ENCODE measurements at regions not wholly inside any gene's neighbourhood (a gene's known extent, or its start where the extent isn't known, plus 50 kb on each side); places are given as distances from the start of the nearest gene placed in this dataset.
"Not testable (repeated sequence)": the region's sequence is repeated elsewhere in the genome, so short reads cannot be mapped to it uniquely, and the experiment has no call there.

DNA sequence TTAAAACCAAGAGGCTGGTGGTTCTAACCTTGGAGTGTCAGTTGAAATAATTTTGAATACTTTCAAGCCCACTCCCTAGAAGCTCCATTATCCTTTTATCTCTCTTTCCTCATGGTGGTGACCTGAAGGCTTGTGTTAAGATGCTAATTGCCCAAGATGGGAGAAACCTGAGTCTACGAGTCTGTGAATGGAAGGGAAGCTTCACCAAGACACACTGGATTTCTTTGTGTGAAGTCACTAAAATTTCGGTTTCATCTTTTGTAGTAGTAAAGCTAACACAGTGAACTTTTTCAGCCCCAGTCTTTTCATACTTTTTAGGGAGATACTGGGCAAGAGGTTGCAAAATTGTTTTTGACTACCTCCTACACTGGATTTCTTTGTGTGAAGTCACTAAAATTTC lies 351.4 kb upstream of the AADAT start:
- no CpG with 5 or more reads among the region's 2 CpGs for WGBS (ENCODE audit: extremely low coverage, insufficient coverage, insufficient read length)
- not testable (repeated sequence) for H3K4me1 ChIP-seq (ENCODE audit: control insufficient read depth in 1 of 2, insufficient read depth in 2 of 2, low read length in 2 of 2)

DNA sequence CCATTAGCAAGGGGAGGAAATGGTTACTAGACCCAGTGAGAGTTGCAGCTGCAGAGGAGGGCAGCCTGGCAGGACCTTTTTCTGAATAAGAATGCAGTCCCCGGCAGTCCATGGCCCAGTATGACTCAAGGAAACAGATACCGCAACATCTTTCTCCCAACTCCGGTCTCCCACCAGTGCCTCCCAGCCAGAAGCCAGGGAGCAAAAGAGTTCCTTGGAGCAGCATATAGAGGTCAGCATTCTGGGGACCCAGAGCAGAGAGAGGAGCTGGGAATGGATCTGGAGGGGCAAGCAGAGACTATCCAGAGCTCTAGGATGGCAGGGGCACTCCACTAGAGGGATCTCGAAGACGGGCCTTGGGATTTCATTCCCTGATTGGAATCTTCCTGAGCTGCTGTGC lies 339.2 kb upstream of the AADAT start:
- no CpG with 5 or more reads among the region's 5 CpGs for WGBS (ENCODE audit: extremely low coverage, insufficient coverage, insufficient read length)
- no peak overlapping the region for H3K23ac ChIP-seq (ENCODE audit: low read length)
- no peak overlapping the region for H4K91ac ChIP-seq (ENCODE audit: low read depth, low read length)
- H3K27ac ChIP-seq (ENCODE audit: low read depth, low read length), result no peak overlapping the region
- H3K9me3 ChIP-seq (ENCODE audit: insufficient read depth, low read depth, low read length), result no peaks in the 10 kb centered on the region
- no peak overlapping the region for H4K8ac ChIP-seq (ENCODE audit: low read depth, low read length)
- H3K4me2 ChIP-seq (ENCODE audit: low read length), result no peak overlapping the region
- no peak overlapping the region for H3K14ac ChIP-seq (ENCODE audit: low read length)
- H3K9ac ChIP-seq (ENCODE audit: low read length), result no peak overlapping the region
- no peaks in the 10 kb centered on the region for H3K4me1 ChIP-seq (ENCODE audit: control insufficient read depth in 1 of 2, insufficient read depth in 2 of 2, low read length in 2 of 2)
- H3K36me3 ChIP-seq (ENCODE audit: control insufficient read depth in 1 of 2, insufficient read depth in 2 of 2, low read length in 2 of 2), result no peaks in the 10 kb centered on the region
- DNase-seq, result no peak
- H3K4ac ChIP-seq (ENCODE audit: low read depth, low read length), result no peak overlapping the region
- no peak overlapping the region for H2AK5ac ChIP-seq (ENCODE audit: low read length)
- H3K27me3 ChIP-seq (ENCODE audit: insufficient read depth, low read length), result no peaks in the 10 kb centered on the region
- no peak overlapping the region for H3K4me3 ChIP-seq (ENCODE audit: low read depth, low read length)
- H2BK12ac ChIP-seq (ENCODE audit: low read length), result no peak overlapping the region
- H4K12ac ChIP-seq (ENCODE audit: low read depth, low read length), result no peak overlapping the region
- no peaks in the 10 kb centered on the region for H3K79me2 ChIP-seq (ENCODE audit: control insufficient read depth, insufficient read depth, low read length, poor library complexity)
- no peak overlapping the region for H2BK120ac ChIP-seq (ENCODE audit: insufficient read depth, low read length, poor library complexity)
- H2BK5ac ChIP-seq (ENCODE audit: low read depth, low read length, poor library complexity), result no peak overlapping the region
- no peak overlapping the region for H3K18ac ChIP-seq (ENCODE audit: low read length)
- no peak overlapping the region for H2AFZ ChIP-seq (ENCODE audit: insufficient read depth, low read length, poor library complexity)
- H3K79me1 ChIP-seq (ENCODE audit: low read length), result no peaks in the 10 kb centered on the region

More for the DNA sequence above, 351.4 kb upstream of the AADAT start:
- not testable (repeated sequence) for H3K14ac ChIP-seq (ENCODE audit: low read length); H3K27me3 ChIP-seq (ENCODE audit: insufficient read depth, low read length); H4K12ac ChIP-seq (ENCODE audit: low read depth, low read length); H3K9ac ChIP-seq (ENCODE audit: low read length); H4K8ac ChIP-seq (ENCODE audit: low read depth, low read length); H3K4me3 ChIP-seq (ENCODE audit: low read depth, low read length); H3K23ac ChIP-seq (ENCODE audit: low read length); H3K79me2 ChIP-seq (ENCODE audit: control insufficient read depth, insufficient read depth, low read length, poor library complexity); H2AFZ ChIP-seq (ENCODE audit: insufficient read depth, low read length, poor library complexity); H2AK5ac ChIP-seq (ENCODE audit: low read length); H3K27ac ChIP-seq (ENCODE audit: low read depth, low read length); H2BK12ac ChIP-seq (ENCODE audit: low read length); H3K79me1 ChIP-seq (ENCODE audit: low read length); H4K91ac ChIP-seq (ENCODE audit: low read depth, low read length); DNase-seq; H2BK5ac ChIP-seq (ENCODE audit: low read depth, low read length, poor library complexity); H3K4ac ChIP-seq (ENCODE audit: low read depth, low read length); H3K9me3 ChIP-seq (ENCODE audit: insufficient read depth, low read depth, low read length); H3K4me2 ChIP-seq (ENCODE audit: low read length); H3K18ac ChIP-seq (ENCODE audit: low read length); H3K36me3 ChIP-seq (ENCODE audit: control insufficient read depth in 1 of 2, insufficient read depth in 2 of 2, low read length in 2 of 2); H2BK120ac ChIP-seq (ENCODE audit: insufficient read depth, low read length, poor library complexity)

DNA sequence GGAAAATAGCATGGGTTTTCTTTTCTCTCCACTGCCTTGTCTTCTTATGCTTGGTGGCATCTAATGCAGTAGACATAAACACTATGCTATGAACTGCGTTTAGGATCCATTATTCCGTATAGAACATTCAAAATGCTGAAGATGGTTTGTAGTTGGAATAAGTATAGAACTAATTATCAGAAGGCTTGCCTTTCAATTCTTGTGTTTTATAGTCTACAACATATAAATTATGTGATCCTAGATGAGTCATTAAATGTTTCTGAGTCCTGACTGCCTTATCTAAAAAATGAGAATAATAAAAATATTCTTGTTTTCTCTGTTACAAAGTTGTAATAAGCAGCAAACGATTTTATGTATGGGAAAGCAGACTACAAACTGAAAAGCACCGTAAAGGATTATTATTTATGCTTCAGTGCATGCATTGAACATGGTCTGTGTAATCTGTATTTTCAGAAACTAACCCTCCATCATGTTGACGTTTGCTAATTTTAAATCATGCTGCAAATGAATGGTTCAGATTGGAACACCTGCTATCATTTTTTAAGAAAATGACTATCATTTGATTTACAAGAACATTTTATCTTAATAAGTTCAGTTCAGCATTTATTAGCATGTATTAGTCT lies 335.9 kb upstream of the AADAT start:
- Histone ChIP-seq H2BK120ac (ENCODE audit: insufficient read depth, low read length, poor library complexity) (no peak overlapping the region), H2AK5ac (ENCODE audit: low read length) (no peak overlapping the region), H3K79me1 (ENCODE audit: low read length) (no peaks in the 10 kb centered on the region), H3K4me1 (ENCODE audit: control insufficient read depth in 1 of 2, insufficient read depth in 2 of 2, low read length in 2 of 2) (no peaks in the 10 kb centered on the region), H3K9ac (ENCODE audit: low read length) (no peak overlapping the region), H3K18ac (ENCODE audit: low read length) (no peak overlapping the region), H3K23ac (ENCODE audit: low read length) (no peak overlapping the region), H3K4me3 (ENCODE audit: low read depth, low read length) (no peak overlapping the region), H3K27ac (ENCODE audit: low read depth, low read length) (no peak overlapping the region), H4K12ac (ENCODE audit: low read depth, low read length) (no peak overlapping the region), H2BK5ac (ENCODE audit: low read depth, low read length, poor library complexity) (no peak overlapping the region), H3K79me2 (ENCODE audit: control insufficient read depth, insufficient read depth, low read length, poor library complexity) (no peaks in the 10 kb centered on the region), H3K4me2 (ENCODE audit: low read length) (no peak overlapping the region), H3K27me3 (ENCODE audit: insufficient read depth, low read length) (no peaks in the 10 kb centered on the region), H3K9me3 (ENCODE audit: insufficient read depth, low read depth, low read length) (no peaks in the 10 kb centered on the region), H2BK12ac (ENCODE audit: low read length) (no peak overlapping the region), H4K8ac (ENCODE audit: low read depth, low read length) (no peak overlapping the region), H3K36me3 (ENCODE audit: control insufficient read depth in 1 of 2, insufficient read depth in 2 of 2, low read length in 2 of 2) (no peaks in the 10 kb centered on the region), H3K14ac (ENCODE audit: low read length) (no peak overlapping the region), H4K91ac (ENCODE audit: low read depth, low read length) (no peak overlapping the region), H3K4ac (ENCODE audit: low read depth, low read length) (no peak overlapping the region), H2AFZ (ENCODE audit: insufficient read depth, low read length, poor library complexity) (no peak overlapping the region)
- WGBS (ENCODE audit: extremely low coverage, insufficient coverage, insufficient read length), result no CpG with 5 or more reads among the region's 5 CpGs
- DNase-seq, result no peak

DNA sequence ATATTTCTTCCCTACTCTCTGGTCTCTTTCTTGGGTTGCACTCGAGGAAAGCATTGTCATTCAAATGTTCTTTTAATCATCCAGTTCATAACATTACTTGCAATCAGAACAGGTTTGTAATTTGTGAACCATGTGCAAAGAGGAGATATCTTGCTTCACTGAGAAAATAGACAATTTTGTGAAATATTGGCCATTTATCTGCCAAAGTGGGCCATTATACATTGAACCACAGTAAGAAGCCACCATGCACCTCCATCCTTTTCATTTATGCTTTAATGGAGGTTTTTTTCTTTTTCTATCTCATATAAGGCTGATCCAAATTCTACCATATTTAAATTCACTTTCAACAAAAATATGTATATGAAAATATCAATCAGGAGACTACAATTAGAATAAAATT lies 335.3 kb upstream of the AADAT start:
- Histone ChIP-seq H2AFZ (ENCODE audit: insufficient read depth, low read length, poor library complexity) (no peak overlapping the region), H2BK120ac (ENCODE audit: insufficient read depth, low read length, poor library complexity) (no peak overlapping the region), H3K9ac (ENCODE audit: low read length) (no peak overlapping the region), H2AK5ac (ENCODE audit: low read length) (no peak overlapping the region), H3K27ac (ENCODE audit: low read depth, low read length) (no peak overlapping the region), H3K27me3 (ENCODE audit: insufficient read depth, low read length) (no peaks in the 10 kb centered on the region), H3K4ac (ENCODE audit: low read depth, low read length) (no peak overlapping the region), H3K4me1 (ENCODE audit: control insufficient read depth in 1 of 2, insufficient read depth in 2 of 2, low read length in 2 of 2) (no peaks in the 10 kb centered on the region), H4K8ac (ENCODE audit: low read depth, low read length) (no peak overlapping the region), H3K23ac (ENCODE audit: low read length) (no peak overlapping the region), H2BK5ac (ENCODE audit: low read depth, low read length, poor library complexity) (no peak overlapping the region), H2BK12ac (ENCODE audit: low read length) (no peak overlapping the region), H3K4me3 (ENCODE audit: low read depth, low read length) (no peak overlapping the region), H3K14ac (ENCODE audit: low read length) (no peak overlapping the region), H3K18ac (ENCODE audit: low read length) (no peak overlapping the region), H3K79me1 (ENCODE audit: low read length) (no peaks in the 10 kb centered on the region), H3K9me3 (ENCODE audit: insufficient read depth, low read depth, low read length) (no peaks in the 10 kb centered on the region), H4K91ac (ENCODE audit: low read depth, low read length) (no peak overlapping the region), H3K4me2 (ENCODE audit: low read length) (no peak overlapping the region), H3K79me2 (ENCODE audit: control insufficient read depth, insufficient read depth, low read length, poor library complexity) (no peaks in the 10 kb centered on the region), H3K36me3 (ENCODE audit: control insufficient read depth in 1 of 2, insufficient read depth in 2 of 2, low read length in 2 of 2) (no peaks in the 10 kb centered on the region), H4K12ac (ENCODE audit: low read depth, low read length) (no peak overlapping the region)
- no peak for DNase-seq
- no CpG with 5 or more reads among the region's 1 CpG for WGBS (ENCODE audit: extremely low coverage, insufficient coverage, insufficient read length)
